ENCODE measurements at regions not wholly inside any gene's neighbourhood (a gene's known extent, or its start where the extent isn't known, plus 50 kb on each side); places are given as distances from the start of the nearest gene placed in this dataset.

DNA sequence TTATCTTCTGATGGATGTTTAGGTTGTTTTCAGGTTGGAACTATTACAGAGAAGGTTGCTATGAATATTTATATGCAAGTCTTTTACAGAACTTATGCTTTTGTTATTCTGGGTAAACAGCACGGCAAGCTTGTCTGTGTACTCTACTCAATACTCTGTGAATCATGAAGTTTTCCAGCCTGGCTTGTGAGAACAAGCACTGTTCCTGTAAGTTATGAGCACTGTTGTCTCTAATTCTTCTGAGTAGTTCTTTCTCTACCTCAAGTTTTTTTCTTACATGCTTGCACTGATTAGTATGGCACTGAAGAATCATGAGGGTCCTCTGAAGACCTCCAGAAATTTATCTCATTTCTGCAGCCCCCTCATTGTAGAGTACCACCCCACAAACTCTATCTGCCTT is 496.9 kb downstream of the KCTD12 start:
- H2AFZ ChIP-seq (ENCODE audit: low read depth, low read length) = no peak overlapping the region
- H3K27me3 ChIP-seq (ENCODE audit: low read depth, low read length) = no peaks in the 10 kb centered on the region

DNA sequence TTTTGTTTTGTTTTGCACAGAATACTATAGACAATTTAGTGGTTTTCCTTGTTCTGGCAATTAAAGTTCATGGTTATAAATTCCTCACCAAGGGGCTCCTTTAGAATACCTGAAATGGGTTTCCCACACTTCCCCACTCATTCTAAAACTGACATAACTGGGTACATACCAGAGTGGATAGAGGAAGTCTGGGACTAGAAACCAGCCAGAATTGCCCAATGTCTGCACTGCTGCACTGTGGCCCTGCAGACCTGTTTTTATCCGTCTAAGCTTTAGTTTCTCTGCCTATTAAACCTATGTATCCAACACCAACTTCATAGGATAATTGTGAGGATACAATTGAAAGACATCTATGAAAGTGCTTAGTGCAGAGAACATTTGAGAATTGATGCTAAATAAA is 498.6 kb downstream of the KCTD12 start:
- TF ChIP-seq, protein P1, sequence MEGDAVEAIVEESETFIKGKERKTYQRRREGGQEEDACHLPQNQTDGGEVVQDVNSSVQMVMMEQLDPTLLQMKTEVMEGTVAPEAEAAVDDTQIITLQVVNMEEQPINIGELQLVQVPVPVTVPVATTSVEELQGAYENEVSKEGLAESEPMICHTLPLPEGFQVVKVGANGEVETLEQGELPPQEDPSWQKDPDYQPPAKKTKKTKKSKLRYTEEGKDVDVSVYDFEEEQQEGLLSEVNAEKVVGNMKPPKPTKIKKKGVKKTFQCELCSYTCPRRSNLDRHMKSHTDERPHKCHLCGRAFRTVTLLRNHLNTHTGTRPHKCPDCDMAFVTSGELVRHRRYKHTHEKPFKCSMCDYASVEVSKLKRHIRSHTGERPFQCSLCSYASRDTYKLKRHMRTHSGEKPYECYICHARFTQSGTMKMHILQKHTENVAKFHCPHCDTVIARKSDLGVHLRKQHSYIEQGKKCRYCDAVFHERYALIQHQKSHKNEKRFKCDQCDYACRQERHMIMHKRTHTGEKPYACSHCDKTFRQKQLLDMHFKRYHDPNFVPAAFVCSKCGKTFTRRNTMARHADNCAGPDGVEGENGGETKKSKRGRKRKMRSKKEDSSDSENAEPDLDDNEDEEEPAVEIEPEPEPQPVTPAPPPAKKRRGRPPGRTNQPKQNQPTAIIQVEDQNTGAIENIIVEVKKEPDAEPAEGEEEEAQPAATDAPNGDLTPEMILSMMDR (IDR thresholded peaks at IDR 0.05; ENCODE audit: low read depth, low read length) = no peak
- no peak for TF ChIP-seq EZH2phosphoT487 (IDR thresholded peaks at IDR 0.05; ENCODE audit: low read depth)
- Histone ChIP-seq H3K4me3 (ENCODE audit: low read length) (no peak overlapping the region), H3K4me1 (ENCODE audit: low read length) (no peaks in the 10 kb centered on the region), H3K79me2 (ENCODE audit: low read length) (no peaks in the 10 kb centered on the region), H3K27ac (ENCODE audit: low read length) (no peak overlapping the region), H4K20me1 (ENCODE audit: insufficient read depth, low read length) (no peaks in the 10 kb centered on the region), H3K4me2 (ENCODE audit: low read length) (no peak overlapping the region), H3K36me3 (replicated peaks; ENCODE audit: low read depth, low read length) (no peaks in the 10 kb centered on the region), H3K9me3 (ENCODE audit: insufficient read depth, low read length) (no peaks in the 10 kb centered on the region), H3K9ac (ENCODE audit: low read length) (no peak overlapping the region), H2AFZ (ENCODE audit: low read depth, low read length) (no peak overlapping the region), H3K27me3 (ENCODE audit: low read depth, low read length) (no peaks in the 10 kb centered on the region)

More for the DNA sequence above, 496.9 kb downstream of the KCTD12 start:
- Histone ChIP-seq H3K4me3 (ENCODE audit: low read length) (no peak overlapping the region), H3K9ac (ENCODE audit: low read length) (no peak overlapping the region), H3K4me1 (ENCODE audit: low read length) (no peaks in the 10 kb centered on the region), H3K4me2 (ENCODE audit: low read length) (no peak overlapping the region), H4K20me1 (ENCODE audit: insufficient read depth, low read length) (no peaks in the 10 kb centered on the region), H3K27ac (ENCODE audit: low read length) (no peak overlapping the region), H3K79me2 (ENCODE audit: low read length) (no peaks in the 10 kb centered on the region), H3K36me3 (replicated peaks; ENCODE audit: low read depth, low read length) (no peaks in the 10 kb centered on the region), H3K9me3 (ENCODE audit: insufficient read depth, low read length) (no peaks in the 10 kb centered on the region)
- no peak for TF ChIP-seq EZH2phosphoT487 (IDR thresholded peaks at IDR 0.05; ENCODE audit: low read depth)
- TF ChIP-seq, protein P1 (IDR thresholded peaks at IDR 0.05; ENCODE audit: low read depth, low read length) = no peak

DNA sequence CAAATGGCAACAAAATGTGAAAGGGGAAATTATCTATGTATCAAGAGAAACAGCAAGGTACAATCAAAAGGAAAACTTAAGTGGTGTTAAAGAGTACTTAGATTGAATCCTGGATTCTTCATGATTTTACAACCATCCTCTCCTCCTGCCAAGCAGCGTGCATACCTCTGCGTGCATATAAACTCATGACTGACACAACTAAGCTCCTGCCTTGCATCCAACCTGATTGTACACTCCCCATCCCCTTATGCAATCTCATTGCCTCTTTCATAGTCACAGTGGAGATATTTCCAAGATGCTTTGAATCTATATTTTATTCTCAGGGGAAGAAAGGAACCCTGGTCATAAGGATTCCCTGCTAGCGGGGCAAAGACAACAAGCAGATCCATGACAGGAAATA is 499.9 kb downstream of the KCTD12 start:
- H2AFZ ChIP-seq (ENCODE audit: low read depth, low read length) = no peak overlapping the region
- no peaks in the 10 kb centered on the region for H3K79me2 ChIP-seq (ENCODE audit: low read length)
- H3K36me3 ChIP-seq (replicated peaks; ENCODE audit: low read depth, low read length) = no peaks in the 10 kb centered on the region
- H3K9me3 ChIP-seq (ENCODE audit: insufficient read depth, low read length) = no peaks in the 10 kb centered on the region
- no peak overlapping the region for H3K27ac ChIP-seq (ENCODE audit: low read length)
- H3K4me2 ChIP-seq (ENCODE audit: low read length) = no peak overlapping the region
- H4K20me1 ChIP-seq (ENCODE audit: insufficient read depth, low read length) = no peaks in the 10 kb centered on the region
- H3K27me3 ChIP-seq (ENCODE audit: low read depth, low read length) = no peaks in the 10 kb centered on the region
- H3K9ac ChIP-seq (ENCODE audit: low read length) = no peak overlapping the region
- TF ChIP-seq, protein P1 (IDR thresholded peaks at IDR 0.05; ENCODE audit: low read depth, low read length) = no peak
- TF ChIP-seq EZH2phosphoT487 (IDR thresholded peaks at IDR 0.05; ENCODE audit: low read depth) = no peak
- H3K4me1 ChIP-seq (ENCODE audit: low read length) = no peaks in the 10 kb centered on the region
- no peak overlapping the region for H3K4me3 ChIP-seq (ENCODE audit: low read length)

DNA sequence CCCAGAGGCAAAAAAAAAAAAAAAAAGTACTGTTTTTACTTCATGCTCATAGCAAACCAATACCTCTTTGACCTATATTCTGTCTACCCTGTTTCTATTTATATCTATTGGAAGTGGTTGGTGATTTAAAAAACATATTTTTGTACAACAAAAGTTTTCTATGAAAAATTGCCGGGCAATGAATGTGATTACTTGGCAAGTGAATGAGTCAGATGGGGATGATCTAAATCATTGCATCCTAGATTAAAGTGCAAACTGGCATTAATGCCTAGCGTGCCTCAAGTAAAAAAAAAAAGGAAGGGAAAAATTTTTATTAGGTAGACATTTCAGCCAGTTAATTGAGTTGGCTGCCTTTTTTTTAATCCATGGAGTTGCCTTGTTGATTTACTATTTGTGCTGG is 500.6 kb downstream of the KCTD12 start:
- H2AFZ ChIP-seq (ENCODE audit: low read depth, low read length) = no peak overlapping the region
- no peak for TF ChIP-seq EZH2phosphoT487 (IDR thresholded peaks at IDR 0.05; ENCODE audit: low read depth)
- TF ChIP-seq, protein P1 (IDR thresholded peaks at IDR 0.05; ENCODE audit: low read depth, low read length) = no peak
- H3K4me1 ChIP-seq (ENCODE audit: low read length) = no peaks in the 10 kb centered on the region
- no peak overlapping the region for H3K4me2 ChIP-seq (ENCODE audit: low read length)
- no peaks in the 10 kb centered on the region for H3K36me3 ChIP-seq (replicated peaks; ENCODE audit: low read depth, low read length)
- H3K4me3 ChIP-seq (ENCODE audit: low read length) = no peak overlapping the region
- no peak overlapping the region for H3K9ac ChIP-seq (ENCODE audit: low read length)
- H3K27ac ChIP-seq (ENCODE audit: low read length) = no peak overlapping the region
- H3K79me2 ChIP-seq (ENCODE audit: low read length) = no peaks in the 10 kb centered on the region
- no peaks in the 10 kb centered on the region for H3K9me3 ChIP-seq (ENCODE audit: insufficient read depth, low read length)
- no peaks in the 10 kb centered on the region for H3K27me3 ChIP-seq (ENCODE audit: low read depth, low read length)
- H4K20me1 ChIP-seq (ENCODE audit: insufficient read depth, low read length) = no peaks in the 10 kb centered on the region
